Hypothalamus (tissue), 51 donors: ENCODE measurements at regions not wholly inside any gene's neighbourhood (a gene's known extent, or its start where the extent isn't known, plus 50 kb on each side); places are given as distances from the start of the nearest gene placed in this dataset.

Experiments
- DNase-seq, 51 donors: peaks; one replicate each; lab custom pipeline; 2025; lab: John Stamatoyannopoulos, UW

DNA sequence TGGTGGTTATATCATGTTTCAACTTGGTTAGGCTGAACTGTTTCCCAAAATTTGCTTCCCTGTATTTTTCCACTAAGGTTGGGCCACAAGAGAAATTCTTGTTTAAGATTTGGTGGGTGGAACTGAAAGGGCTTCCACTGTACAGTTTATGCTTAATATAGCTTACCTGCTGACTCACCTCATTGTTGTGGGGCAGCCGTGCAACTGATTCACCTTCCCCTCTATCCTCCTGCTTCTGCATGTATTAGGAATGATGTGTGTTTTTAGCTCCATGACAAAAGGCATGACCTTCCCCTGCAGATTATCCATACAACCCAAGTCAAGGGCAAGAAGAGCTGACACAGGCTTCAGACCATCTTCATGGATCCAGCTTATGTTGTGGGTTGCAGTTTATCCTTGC, 98.4 kb upstream of the GULP1 start:
- no peak for DNase-seq

DNA sequence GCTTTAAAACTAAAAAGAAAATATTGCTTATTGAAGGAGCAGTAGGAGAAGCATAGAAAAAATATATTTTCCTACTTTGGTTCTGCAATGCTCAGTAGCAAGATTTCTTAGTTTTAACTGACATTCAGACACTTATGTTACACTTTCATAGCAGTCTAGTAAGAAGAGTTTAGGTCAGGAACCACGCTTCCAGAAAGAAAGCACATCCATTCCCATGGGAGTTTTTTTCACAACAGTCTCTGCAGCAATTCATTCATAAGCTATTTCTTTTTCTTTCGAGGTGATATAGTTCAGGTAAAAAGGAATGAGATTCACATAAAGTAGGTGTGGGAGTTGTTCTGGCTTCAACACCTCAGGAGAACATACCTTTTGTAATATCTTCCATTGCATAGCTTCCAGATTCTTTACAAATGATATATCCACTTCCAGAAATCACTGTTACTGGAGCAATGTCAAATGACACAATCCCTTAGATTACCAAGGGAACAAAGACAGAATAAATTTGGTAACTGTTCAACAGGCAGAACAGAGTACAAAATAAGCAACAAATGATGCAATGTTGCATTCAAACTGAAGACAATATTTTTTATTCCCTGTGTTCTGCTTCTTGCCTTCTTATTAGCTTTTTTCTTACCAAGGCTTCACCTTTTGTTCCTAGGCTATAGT, 95.2 kb upstream of the GULP1 start:
- peak in 1 of 51 donors; percentile 2 for DNase-seq

DNA sequence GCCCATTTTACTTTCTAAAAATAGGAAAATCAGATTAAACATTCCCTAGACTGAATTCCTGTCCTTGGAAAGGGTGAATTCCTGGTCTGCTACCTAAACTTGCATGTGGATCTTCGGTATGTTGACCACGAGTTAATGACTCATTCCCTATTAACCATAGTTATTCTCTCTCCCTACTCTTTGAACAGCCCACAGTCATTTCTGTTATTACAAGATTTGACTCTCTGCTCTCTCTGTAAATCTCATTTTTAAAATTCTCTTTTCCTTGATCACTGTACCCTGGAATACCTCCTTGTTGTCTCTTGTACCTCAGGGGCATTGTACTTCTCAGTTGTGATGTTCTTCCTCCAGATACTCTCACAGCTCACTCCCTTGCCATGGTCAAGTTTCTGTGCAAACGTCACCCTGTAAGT, 92.0 kb upstream of the GULP1 start:
- no peak for DNase-seq

DNA sequence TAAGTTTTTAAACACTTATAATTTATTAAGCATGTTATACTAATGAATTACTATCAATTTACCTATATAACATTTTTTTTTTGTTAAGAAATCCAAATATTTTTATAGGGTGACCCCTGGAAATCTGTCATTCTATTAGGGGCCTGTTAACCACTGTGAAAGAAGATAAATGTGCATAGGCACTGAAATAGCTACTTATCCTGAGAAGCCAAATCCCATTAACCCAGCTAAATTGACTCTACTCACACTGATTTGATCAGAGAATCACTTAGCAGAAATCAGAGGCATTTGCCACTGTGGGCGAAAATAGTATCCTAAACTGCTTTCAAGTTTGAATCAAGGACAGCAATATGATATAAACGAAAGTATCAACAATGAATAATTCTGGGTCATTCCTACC, 90.0 kb upstream of the GULP1 start:
- DNase-seq: no peak

DNA sequence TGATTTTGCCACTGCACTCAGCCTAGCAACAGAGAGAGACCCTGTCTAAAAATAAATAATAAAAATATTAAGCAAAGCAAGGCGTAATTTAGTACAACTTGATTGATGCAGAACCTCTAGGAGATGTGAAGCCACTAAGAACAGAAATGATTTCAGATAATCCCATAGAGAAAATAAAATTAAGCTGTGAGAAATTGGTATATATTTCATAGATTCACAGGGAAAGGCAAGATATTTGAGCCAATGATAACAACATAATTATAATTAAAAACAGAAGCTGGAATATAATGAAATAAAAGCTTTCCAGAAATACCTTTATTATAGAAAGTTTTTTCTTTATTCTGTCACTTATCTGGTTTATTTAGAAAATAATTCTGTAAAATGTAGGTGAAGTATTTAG, 88.9 kb upstream of the GULP1 start:
- no peak for DNase-seq

DNA sequence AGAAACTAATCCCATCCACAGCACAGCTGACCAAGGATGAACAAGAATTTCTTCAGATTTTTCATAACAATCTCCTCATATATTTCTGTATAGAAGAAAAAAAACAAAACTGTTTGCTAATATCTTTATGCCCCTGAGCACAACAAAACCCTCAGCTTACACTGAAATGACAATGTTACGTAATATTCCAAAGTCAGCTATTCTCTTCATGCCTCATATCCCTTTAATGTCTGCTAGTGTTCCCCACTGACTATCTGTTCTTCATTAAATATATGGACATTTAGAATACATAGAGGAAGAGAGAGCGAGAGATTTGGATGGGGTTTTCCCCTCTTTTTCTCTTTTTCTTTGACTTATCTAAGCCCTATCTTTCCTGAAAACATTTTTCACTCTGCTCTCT, 87.9 kb upstream of the GULP1 start:
- DNase-seq: no peak

DNA sequence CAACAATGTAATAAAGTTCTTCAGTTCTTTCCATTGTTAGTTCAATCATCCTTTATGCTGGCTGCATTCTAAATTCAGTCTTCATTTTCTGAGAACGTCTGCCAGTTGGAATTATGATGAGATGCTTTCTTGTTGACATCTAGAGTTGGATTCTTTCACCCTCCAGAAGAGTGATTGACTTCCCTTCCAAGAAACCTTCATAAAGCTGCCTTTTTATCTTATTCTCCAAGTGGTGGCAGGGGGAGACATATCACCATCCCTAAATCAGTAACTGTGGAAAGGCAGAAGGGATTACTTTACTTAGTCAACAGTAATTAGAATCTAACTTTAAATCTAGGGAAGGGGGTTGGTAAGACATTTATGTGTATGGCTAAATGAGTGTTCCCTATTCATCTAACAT, 86.8 kb upstream of the GULP1 start:
- DNase-seq: no peak

DNA sequence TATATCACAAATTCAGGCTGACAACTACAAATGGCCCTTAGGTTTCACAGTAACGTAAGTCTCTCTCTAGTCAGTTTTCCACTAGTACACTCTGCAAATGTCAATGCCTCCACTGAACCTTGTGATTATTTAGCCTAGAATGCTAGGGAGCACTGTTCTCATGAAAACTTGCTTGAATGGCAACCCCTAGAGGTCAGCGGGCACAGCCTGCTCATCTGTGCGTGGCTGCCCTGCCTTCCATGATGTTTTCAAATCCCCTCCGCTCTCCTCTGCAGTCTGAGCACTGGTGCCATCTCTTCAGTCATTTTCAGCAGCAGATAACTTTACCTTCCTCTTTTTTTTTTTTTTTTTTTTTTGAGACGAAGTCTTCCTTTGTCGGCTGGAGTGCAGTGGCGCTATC, 84.1 kb upstream of the GULP1 start:
- no peak for DNase-seq

DNA sequence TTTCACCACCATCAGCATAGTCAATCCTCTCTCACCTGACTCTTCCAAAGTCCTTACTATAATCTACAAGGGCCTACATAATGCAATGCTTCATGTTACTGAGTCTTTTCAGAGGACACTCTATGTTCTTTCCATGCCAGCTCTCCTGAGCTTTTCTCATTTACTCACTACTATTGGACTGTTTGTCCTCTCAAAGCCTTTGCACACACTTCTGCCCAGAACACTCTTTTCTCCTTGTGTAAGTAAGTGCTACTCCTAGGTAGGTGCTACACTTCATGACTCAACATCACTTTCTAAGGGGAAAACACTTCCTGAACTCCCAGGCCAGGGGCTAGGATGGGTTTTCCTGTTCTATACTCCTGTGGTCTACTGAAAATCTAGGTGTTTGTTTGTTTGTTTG, 82.5 kb upstream of the GULP1 start:
- DNase-seq: no peak

DNA sequence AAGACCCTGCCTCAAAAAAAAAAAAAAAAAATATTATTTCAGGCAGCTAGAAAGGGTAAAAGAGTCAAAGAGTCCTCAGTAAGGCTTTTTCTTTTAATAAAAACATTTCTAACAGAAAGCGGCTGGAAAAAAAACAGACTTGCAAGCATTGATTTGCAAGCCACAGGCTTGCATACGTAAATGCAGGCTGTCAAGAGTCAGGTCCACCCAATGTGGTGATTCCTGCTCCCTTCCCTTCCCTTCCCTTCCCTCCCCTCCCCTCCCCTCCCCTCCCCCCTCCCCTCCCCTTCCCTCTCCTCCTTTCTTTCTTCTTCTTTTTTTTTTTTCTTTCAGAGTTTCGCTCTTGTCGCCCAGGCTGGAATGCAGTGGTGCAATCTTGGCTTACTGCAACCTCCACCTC, 74.4 kb upstream of the GULP1 start:
- DNase-seq: no peak

DNA sequence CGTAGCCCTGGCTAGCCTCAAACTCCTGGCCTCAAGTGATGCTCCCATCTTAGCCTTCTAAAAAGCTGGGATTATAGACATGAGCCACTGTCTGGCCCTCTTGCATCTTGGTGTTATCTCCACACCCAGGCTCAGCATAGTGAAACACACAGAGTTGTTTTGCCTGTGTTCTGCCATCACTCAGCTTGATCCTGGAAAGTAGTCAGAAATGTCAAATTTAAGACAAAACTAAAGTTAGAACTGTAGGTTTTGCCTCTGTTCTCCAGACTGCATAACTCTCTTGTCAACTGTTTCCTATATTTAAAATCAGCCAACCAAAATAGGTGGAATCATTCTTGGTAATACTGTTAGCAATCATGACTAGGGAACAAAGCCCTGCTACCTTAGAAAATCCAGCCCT, 72.1 kb upstream of the GULP1 start:
- DNase-seq: no peak

DNA sequence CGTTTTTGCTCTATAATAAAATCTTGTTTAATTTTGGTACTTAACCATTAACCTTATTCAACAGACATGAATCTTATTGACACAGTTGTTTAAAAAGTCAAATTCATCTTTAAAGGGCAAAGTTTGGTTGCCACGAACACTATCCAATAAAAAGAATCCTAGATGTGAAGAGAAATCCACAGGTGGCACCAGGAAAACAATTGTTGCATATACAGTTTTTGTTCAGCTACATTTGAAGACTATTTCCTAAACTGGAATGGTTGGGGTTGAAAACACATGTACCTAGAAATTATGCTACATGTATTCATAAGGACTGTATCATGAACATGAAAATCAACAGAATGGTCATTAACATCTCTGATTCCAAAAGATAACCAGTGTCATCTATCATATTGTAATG, 71.1 kb upstream of the GULP1 start:
- no peak for DNase-seq

DNA sequence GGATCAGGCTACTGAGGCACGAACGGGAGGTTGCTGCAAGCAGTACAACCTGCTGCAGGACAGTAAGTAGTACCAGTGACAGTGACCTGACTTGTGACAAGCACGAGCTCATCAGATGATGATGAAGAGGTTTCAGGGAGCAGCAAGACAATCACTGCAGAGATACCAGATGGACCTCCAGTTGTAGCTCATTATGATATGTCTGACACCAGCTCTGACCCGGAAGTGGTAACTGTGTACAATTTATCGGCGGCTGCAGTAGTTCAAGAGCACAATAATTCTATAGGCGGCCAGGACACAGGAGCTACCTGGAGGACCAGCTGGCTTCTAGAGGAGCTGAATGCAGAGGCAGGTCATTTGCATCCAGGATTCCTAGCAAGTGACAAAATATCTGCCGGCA, 64.0 kb upstream of the GULP1 start:
- no peak for DNase-seq

DNA sequence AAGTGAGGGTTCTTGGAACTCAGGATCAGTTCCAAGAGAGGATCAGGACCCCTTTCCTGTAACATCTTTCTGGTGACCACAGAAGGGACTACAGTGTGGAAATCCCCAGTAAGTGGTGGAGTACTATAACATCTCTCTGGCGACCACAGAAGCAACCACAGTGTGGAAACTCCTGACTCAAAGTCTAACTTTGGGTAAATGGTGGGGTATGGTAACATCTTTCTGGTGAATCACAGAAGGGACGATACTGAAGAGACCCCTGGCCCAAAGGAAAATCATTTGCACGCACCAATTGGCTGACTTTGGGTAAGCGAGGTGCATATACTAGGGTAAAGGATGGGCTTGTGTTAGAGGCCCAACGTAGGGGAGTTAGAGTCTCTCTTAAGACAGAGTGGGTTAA, 56.3 kb upstream of the GULP1 start:
- no peak for DNase-seq

DNA sequence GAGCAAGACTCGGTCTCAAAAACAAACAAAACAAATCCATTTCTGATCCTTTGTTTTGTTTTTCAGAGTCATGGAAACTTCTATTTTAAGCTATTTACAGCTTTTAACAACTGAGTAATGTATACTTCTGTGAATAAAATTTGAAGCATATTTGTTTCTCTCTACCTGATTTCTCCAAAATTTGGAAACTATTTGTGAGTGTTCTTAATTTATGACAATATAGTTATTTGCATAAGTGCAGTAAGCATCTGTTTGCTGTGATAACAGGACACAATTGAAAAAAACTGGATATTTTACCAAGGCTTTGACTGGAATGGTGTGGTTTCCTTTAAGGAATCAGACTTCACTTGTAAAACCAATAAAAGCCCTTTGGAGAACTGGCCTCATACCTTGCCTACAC, 53.3 kb upstream of the GULP1 start:
- DNase-seq: no peak
